Forelimb muscle (tissue), 1 donor: ENCODE measurements at regions not wholly inside any gene's neighbourhood (a gene's known extent, or its start where the extent isn't known, plus 50 kb on each side); places are given as distances from the start of the nearest gene placed in this dataset.
"Not testable (repeated sequence)": the region's sequence is repeated elsewhere in the genome, so short reads cannot be mapped to it uniquely, and the experiment has no call there.

Experiments used
- DNase-seq: peaks from one replicate; pipeline ENCODE4 v3.0.0-alpha.2; 2013; ENCODE audit warnings: low read depth

GRCh38 chr15:98272625-98273024 is 312.1 kb downstream of the ARRDC4 start:
- DNase-seq, result no peak

DNA sequence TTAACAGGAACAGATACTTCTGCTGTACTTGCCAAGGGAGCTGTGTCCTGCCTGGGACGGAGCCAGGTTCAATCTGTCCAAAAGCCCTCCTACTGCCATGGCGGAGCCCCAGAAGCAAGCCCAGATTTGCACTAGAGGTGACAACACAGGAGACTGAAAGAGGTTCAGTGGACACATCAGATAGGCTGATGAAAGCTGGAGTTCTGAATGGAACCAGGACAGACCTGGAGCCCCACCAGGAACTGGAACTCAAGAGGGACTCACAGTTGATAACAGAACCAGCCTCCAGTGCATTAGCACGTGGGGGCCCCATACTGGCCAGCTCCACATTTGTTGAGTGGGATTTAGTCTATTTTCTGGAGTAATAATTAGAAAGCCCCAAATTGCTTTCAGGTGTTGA is 315.5 kb downstream of the ARRDC4 start:
- no peak for DNase-seq

GRCh38 chr15:98277602-98278001 is 317.1 kb downstream of the ARRDC4 start:
- DNase-seq, result no peak

- DNase-seq, result no peak
Observed at GRCh38 chr15:98280284-98280975, 319.9 kb downstream of the ARRDC4 start.

- DNase-seq, result no peak
Observed at GRCh38 chr15:98281130-98281529, 320.6 kb downstream of the ARRDC4 start.

GRCh38 chr15:98282656-98283332 is 322.3 kb downstream of the ARRDC4 start:
- DNase-seq, result no peak

GRCh38 chr15:98286200-98286599 is 325.7 kb downstream of the ARRDC4 start:
- no peak for DNase-seq

DNA sequence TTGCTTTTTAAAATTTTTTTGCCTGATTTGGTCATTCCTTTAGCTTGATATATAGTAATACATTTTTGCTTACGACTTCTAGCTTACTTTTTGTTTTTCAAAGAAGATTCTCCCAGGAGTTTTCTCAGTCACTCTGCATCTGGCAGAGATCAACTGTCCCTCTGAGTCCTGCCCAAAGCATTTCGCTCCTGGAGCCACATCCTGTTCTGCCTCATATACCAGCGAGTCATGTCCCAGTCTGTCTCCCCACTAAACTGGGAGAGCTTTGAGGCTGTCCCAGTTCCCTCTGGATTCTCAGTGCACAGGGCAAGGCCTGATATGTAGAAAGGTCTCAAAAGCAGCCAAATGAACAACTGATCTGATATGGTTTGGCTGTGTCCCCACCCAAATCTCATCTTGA is 326.3 kb downstream of the ARRDC4 start:
- DNase-seq, result no peak

GRCh38 chr15:98288091-98288590 is 327.6 kb downstream of the ARRDC4 start:
- DNase-seq, result no peak

DNA sequence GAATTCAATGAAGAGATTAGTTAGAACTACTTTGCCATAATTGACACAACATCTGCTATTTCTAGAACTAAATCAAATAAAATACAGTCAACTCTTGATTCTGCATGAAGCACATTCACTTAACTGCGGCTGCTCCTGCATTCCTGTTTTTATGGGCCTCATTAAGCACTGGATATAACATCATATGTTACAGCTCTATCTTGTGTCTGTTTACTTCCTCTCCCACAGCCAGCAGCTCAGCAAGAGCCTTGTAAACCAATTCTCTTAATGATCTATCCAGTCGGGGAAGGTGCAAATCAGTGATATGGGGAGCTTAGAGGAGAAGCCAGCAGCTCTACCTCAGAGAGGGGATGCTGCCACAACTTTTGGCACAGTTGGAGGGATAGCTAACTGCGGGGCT is 329.2 kb downstream of the ARRDC4 start:
- no peak for DNase-seq

DNA sequence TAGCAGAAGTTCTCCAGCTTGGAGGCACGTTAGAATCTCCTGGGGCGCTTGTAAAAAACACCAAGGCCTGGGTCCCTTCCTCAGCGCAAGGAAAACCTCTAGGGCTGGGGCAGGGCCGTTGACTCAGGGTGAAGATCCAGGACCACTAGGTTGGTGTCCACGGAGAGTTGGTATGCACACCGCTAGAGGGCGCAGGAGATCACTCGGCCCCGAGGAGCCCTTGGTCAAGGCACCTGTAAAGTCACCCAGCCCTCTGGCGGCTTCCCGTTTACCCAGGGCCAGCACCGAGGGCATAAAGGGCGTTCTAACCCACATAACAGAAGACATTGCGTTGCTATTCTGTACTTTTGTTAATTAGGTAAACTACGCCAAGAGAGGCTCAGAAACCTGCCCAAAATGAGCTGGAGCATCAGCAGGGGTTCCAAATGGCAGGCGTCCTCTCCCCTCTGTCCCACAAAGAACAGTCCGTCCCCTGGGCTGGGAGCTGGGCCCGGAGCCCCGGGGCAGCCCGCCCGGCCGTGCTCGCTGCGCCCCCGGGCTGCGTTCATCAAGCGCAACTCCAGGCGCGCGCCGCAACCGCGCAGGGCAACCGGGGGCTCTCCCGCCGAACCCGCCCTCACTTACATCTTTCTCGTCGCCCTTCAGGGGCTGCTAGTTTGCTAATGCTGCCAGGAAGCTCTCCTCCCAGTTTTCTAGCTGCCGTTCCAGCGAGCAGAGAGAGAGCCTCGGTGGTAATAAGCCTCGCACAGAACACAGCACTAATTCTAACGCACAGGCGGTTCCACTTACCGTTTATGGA is 332.1 kb downstream of the ARRDC4 start:
- no peak for DNase-seq

- no peak for DNase-seq
Observed at GRCh38 chr15:98294126-98294525, 333.6 kb downstream of the ARRDC4 start.

GRCh38 chr15:98295101-98295759 is 334.7 kb downstream of the ARRDC4 start:
- DNase-seq, result not testable (repeated sequence)

DNA sequence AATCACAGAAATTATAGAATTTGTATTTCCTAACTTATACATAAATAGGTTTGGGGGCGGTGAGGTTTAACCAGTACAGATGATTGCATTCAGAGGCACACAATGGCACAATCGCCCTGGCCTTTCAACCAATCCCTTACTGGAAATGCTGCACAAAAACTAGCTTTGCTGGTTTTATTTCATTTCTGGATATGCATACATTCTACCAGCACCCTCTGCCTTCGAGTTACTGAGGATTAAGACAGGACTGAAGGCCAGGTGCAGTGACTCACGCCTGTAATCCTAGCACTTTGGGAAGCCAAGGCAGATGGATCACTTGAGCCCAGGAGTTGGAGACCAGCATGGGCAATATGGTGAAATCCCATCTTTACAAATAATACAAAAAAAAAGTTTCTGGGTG is 336.1 kb downstream of the ARRDC4 start:
- no peak for DNase-seq

- no peak for DNase-seq
Observed at GRCh38 chr15:98304371-98304770, 343.9 kb downstream of the ARRDC4 start.

DNA sequence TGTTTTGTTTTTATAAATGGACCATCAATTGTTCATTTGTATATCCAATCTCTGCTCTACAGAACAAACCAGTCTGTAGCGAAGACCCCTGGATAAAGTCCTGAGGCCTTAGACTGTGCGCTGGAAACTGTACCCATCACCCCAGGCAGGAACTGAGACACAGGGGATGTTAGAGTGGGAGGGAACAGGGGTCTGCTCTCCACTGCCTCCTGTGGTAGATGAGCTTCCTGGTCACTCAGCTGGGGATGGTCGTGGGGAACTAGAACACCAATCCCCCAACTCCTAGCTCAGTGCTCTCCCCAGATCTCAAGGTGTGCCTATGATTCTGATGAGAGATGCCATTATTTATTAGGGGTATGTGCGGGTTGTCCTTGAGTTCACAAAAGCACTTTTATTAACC is 340.2 kb upstream of the IGF1R start:
- no peak for DNase-seq

DNA sequence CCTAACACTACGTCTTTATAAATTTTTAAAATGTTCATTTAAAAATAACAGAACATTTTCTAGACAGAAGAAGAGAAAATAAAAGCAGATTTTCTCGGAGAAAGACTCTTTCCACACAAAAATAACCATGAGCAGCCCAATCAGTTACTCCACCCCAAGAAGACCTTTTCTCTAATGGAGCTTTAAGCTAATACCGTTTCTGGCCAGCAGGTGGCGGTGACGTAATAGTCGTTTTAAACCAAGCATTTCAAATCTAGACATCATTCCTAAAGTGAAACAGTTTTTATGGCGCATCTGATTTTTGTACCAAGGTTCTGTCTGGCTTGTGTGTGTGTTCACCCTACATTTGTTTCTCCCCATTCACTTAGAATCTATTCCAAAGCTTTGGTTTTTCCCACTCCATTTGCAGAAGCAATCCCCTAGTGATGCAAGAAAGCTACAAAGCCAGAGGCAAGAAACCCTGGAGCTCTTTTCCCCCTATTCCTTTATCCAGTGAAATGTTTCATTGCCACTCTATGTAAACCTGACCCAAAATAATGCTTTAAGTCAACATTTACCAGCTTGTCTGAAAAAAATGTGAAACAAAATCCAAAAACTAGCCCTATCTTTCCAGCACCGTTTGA is 336.7 kb upstream of the IGF1R start:
- DNase-seq, result peak; percentile 54

- DNase-seq, result no peak
Observed at GRCh38 chr15:98312913-98313312, 335.4 kb upstream of the IGF1R start.

DNA sequence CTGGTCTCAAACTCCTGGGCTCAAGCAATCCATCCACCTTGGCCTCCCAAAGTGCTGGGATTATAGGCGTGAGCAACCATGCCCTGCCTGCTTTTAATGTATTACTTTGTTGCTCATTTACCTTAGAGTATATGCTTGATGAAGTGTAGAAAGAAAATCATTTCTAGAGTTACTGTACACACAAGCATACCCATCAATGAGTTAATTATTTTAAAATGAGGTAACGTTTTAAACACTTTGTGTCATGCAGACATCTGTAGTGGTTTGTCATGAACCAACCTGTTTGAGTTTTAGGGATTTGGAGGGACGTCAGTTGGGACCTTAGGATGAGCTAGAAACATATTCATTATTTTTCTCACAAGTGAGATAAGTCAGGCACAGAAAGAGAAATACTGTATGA is 332.4 kb upstream of the IGF1R start:
- DNase-seq, result no peak

DNA sequence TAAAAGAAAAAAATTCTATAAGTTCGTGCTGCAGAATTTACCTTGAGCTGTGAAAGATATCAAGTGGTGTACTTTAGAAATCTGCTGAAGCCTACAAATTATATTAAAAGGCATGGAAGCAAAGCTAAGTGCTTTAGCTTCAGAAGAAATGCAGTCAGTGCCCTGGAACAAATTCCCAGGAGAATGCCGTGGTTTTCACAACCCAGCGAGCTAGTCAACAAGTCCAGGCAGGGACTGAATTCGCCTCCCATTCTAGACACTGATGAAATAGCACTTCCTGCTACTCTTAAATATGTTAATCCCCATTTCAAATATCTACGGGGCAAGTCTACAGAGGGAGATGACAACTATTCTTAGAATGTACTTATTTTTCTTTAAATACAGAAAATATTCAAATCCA is 326.4 kb upstream of the IGF1R start:
- no peak for DNase-seq

DNA sequence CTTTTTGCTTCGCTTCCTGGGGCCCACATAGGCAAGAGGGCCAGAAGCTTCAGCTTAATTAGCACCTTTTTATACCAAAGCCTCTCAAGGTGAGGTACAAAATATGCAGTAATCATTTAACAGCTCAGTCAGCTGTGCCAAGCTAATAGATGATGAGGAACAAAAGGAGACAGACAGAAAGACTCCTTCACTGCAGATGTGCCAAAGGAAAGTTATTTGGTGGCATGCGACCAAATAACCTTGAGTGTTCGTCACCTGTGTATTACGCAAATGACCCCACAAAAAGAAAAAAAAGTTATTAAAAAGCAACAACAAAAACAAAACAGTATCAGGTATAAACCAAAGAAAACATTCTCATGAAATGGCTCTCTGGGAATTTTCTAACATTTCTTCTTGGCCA is 325.8 kb upstream of the IGF1R start:
- DNase-seq, result no peak
